Skeletal muscle satellite cell (primary cell): ENCODE measurements at regions not wholly inside any gene's neighbourhood (a gene's known extent, or its start where the extent isn't known, plus 50 kb on each side); places are given as distances from the start of the nearest gene placed in this dataset.

Source experiments
- H3K27me3 ChIP-seq: 2 replicates; pipeline ENCODE4 v1.7.0; 2013; ENCODE audit warnings: low read length; ENCODE audit not compliant: control insufficient read depth, insufficient read depth
- H3K36me3 ChIP-seq: 2 replicates; pipeline ENCODE4 v1.7.0; 2013; ENCODE audit warnings: mild to moderate bottlenecking, control low read depth, low read length; ENCODE audit not compliant: insufficient read depth
- H3K4me1 ChIP-seq: 2 replicates; pipeline ENCODE4 v1.7.0; 2013; ENCODE audit warnings: low read length; ENCODE audit not compliant: control insufficient read depth, insufficient read depth
- H3K4me2 ChIP-seq: 2 replicates; pipeline ENCODE4 v1.7.0; 2013; ENCODE audit warnings: mild to moderate bottlenecking, low read length
- H3K4me3 ChIP-seq: 2 replicates; pipeline ENCODE4 v1.7.0; 2013; ENCODE audit warnings: low read length
- H3K9ac ChIP-seq: 2 replicates; pipeline ENCODE4 v1.7.0; 2013; ENCODE audit warnings: mild to moderate bottlenecking, low read depth, low read length, moderate library complexity
- H3K9me3 ChIP-seq: replicated peaks from 2 replicates; pipeline ENCODE4 v1.7.0; 2013; ENCODE audit warnings: mild to moderate bottlenecking, control low read depth, low read length

DNA sequence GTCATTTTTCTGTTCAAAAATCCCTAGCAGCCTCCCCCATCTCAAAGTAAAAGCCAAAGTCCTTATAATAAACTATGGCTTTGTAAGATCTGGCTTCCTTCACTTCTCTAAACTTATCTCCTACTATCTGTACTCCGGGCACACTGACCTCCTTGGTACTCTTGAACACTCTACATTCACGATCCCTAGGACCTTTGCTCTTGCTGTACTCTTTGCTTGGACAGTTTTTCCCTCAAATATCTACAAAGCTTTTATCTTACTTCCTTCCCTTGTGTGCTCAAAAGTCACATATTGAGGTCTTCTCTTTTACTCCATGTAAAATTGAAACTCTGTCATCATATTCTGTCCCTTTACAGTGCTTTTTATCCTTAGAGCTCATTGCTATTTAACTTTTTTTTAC is 616.6 kb downstream of the IRS1 start:
- H3K9me3 ChIP-seq = peaks cover 14% of the 10 kb centered on the region
- peaks cover 40% of the 10 kb centered on the region for H3K4me1 ChIP-seq
- H3K27me3 ChIP-seq = no peaks in the 10 kb centered on the region
- no peak overlapping the region for H3K9ac ChIP-seq
- no peak overlapping the region for H3K4me2 ChIP-seq
- no peak overlapping the region for H3K4me3 ChIP-seq
- no peaks in the 10 kb centered on the region for H3K36me3 ChIP-seq

DNA sequence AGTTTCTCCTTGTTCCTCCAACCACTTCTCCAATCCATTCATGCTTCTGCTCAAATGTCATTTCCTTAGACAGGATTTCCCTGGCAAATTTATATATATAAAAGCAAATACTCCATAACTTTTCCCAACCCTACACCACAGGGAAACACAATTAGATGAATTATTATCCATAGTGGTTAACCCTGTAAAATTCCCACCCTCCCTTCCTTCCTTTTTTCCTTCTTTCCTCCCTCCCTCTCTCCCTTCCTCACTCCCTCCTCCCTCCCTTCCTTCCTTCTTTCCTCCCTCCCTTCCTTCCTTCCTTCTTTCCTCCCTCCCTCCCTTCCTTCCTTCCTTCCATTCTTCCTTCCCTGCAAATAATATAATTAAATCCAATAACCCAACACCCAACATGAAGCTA is 617.7 kb downstream of the IRS1 start:
- Histone ChIP-seq H3K9me3 (peaks cover 16% of the 10 kb centered on the region), H3K4me1 (peaks cover 28% of the 10 kb centered on the region), H3K4me3 (no peak overlapping the region), H3K9ac (no peak overlapping the region), H3K4me2 (no peak overlapping the region), H3K36me3 (no peaks in the 10 kb centered on the region), H3K27me3 (no peaks in the 10 kb centered on the region)

DNA sequence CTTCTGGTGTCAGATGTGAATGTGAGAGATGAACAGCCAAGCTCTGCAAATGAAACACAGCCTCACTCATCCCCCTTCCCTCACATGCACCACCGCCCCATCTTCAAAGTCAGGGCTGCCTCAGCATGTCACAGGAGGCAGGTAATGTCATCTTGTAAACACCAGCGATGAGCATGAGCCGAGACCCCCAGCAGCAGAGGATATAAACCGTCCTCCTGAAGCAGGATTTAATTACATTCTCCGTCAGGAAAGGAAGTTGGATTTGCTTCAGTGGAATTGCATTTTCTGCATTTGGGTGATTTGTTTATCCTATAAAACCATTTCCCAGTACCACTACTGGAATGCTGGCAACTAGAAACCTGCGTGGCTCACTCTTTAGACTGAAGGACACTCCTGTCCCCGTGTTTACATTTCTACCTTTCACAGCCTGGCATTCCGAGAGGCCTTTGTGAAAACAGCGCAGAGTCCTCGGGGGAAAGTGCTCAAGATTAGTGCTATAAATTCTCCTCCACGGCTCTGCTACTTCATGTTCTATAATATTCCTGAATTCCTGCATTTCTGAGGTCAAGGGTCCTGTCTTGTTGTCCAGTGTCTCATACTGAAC is 619.2 kb downstream of the IRS1 start:
- H3K9ac ChIP-seq = no peak overlapping the region
- no peaks in the 10 kb centered on the region for H3K36me3 ChIP-seq
- no peaks in the 10 kb centered on the region for H3K27me3 ChIP-seq
- H3K4me3 ChIP-seq = no peak overlapping the region
- H3K4me2 ChIP-seq = no peak overlapping the region
- H3K9me3 ChIP-seq = peaks cover 22% of the 10 kb centered on the region
- peaks cover 14% of the 10 kb centered on the region for H3K4me1 ChIP-seq

DNA sequence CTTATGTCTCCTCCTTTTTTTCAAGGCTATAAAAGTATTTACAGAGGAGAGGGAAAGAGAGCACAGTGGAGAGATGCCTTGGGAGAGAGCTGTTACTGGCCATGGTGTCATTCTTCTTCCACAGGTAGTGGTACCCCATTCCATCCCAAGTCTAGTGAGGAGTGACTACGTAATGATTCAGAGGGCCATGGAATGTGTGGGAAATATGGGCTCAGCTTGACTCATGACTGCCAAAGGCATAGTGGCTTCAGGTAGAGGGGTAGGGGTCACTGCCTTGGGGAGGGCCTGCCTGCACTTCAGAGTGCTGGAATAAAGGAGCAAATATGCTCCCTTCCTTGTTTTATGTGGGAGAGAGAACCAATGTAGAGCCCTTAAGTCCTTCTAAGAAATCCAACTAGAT is 620.6 kb downstream of the IRS1 start:
- Histone ChIP-seq H3K4me2 (no peak overlapping the region), H3K4me3 (no peak overlapping the region), H3K9ac (no peak overlapping the region), H3K9me3 (peaks cover 22% of the 10 kb centered on the region), H3K36me3 (no peaks in the 10 kb centered on the region), H3K27me3 (no peaks in the 10 kb centered on the region), H3K4me1 (peaks cover under 1% of the 10 kb centered on the region)

DNA sequence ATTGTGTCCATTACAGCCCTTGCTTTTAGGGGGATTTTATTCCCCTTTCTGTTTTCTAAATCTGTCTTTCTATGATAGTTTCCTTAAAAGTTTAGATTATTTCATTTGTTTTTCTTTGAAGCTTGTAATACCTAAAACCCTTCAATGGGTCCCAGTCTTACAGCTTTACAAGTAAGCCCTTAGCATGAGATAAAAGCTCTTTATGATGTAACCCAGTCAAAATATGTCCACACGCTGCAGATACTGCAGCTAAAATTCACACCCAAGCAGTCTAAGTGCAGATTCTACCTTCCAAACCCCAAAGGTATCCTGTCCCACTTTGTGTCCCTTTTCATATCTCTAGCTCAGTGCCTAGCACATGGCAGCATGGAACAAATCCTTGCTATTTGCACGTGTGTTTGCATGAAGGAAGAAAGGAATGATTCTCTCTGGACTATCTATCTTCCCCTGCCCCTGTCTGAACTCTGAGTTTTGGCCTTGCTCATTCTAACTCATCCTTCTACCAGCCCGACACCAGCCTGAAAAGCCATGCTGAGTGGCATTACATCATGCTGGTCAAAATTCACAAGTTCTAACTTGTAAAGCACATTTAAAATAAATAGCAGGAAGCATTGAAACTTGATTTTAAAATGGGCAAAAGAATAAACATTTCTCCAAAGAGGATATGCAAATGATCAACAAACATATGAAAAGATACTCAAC is 623.2 kb downstream of the IRS1 start:
- no peaks in the 10 kb centered on the region for H3K4me1 ChIP-seq
- H3K4me2 ChIP-seq = no peak overlapping the region
- peaks cover 21% of the 10 kb centered on the region for H3K9me3 ChIP-seq
- H3K9ac ChIP-seq = no peak overlapping the region
- no peaks in the 10 kb centered on the region for H3K36me3 ChIP-seq
- no peaks in the 10 kb centered on the region for H3K27me3 ChIP-seq
- no peak overlapping the region for H3K4me3 ChIP-seq

DNA sequence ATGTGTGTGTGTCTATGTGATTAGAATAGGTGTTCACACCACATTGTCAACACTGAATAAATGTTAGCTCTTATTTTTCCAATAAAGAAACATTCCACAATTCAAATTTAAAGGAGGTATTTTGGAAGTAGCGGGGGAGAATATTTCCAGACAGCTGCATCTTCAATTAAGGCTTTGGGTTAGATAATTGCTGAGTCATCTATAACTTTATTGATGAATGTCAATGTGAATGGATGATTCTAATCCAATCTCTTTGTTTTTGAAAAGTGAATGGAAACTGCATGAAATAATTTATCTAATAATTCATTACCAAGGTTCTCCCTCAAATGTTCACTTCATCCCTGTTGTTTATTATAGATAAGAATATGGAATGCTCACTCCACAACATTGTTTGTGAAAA is 625.2 kb downstream of the IRS1 start:
- Histone ChIP-seq H3K36me3 (no peaks in the 10 kb centered on the region), H3K4me1 (no peaks in the 10 kb centered on the region), H3K9ac (no peak overlapping the region), H3K4me3 (no peak overlapping the region), H3K27me3 (no peaks in the 10 kb centered on the region), H3K4me2 (no peak overlapping the region), H3K9me3 (peaks cover 13% of the 10 kb centered on the region)

DNA sequence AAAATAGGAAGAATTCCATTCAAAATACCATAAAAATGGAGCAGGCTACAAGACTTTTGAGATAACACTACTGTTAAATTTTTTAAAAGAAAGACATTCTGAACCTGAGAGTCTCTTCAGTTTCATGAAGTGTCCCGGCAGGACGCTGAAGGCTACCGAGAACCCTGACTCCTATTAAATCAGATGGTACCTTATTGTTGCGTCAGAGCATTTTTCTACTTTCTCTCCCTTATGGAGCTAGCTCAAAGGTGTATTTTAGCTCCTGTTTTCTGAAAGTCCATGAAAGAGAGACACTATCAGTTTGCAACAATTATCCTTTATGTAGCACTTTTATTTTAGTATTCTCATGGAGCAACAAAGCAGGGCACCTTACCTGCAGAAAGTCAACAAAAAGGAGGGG is 626.7 kb downstream of the IRS1 start:
- Histone ChIP-seq H3K27me3 (no peaks in the 10 kb centered on the region), H3K36me3 (no peaks in the 10 kb centered on the region), H3K4me1 (no peaks in the 10 kb centered on the region), H3K4me3 (no peak overlapping the region), H3K4me2 (no peak overlapping the region), H3K9ac (no peak overlapping the region), H3K9me3 (peaks cover 8% of the 10 kb centered on the region)

DNA sequence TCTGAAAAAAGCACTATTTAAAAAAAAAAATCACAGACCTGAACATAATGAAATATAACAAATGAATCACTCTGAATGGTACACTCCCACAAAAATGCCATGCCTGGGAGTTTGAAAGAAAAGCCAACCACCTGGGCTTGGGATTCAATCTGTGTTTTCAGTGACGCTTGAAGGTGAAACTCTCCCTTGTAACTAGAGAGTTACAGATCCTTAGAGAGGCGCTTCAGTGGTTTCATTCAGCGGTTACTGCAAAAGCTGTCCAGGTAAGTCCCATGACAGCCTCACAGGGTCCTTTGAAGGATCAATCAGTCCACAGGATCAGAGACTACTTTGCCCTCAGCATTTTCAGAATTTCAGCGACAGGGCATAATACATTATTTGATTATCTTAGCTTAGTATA is 627.3 kb downstream of the IRS1 start:
- peaks cover 8% of the 10 kb centered on the region for H3K9me3 ChIP-seq
- H3K27me3 ChIP-seq = no peaks in the 10 kb centered on the region
- no peaks in the 10 kb centered on the region for H3K36me3 ChIP-seq
- H3K9ac ChIP-seq = no peak overlapping the region
- no peak overlapping the region for H3K4me2 ChIP-seq
- no peak overlapping the region for H3K4me3 ChIP-seq
- H3K4me1 ChIP-seq = no peaks in the 10 kb centered on the region

DNA sequence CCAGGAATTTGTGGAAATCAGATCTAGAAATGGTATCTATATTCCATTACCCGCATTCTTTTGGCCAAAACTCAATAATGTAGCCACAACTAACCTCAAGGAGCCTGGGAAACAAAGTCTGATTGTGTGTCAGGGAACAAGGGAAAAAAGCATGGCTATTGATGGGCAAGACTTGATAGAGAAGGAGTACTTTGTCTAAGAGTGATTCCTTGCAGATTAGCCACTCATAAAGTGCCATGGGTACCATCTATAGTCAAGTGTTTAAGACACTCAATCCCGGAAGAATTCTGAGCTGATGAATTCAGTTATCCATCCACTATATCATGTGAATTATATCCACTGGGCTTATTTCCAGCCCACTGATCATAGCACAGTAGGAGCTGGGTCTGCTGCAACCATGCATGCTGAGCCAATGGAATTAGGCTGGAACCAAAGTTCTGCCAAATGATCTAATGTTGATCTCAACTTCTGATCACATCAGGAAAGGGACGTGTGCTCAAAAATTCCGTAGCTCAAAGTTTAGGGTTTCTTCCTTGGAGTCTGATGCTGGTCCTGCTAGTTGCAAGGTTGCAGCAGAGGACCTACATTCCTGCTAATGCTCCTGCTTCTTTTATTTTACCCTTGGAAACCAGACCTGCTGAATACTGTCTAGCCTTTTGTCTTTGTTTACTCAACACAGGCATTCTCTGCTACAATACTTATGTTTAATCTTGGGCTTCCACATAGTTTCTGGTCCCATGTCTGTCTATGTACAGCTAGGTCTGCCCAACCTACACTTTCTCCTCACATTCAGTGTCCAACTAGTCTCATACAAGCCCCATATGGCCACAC is 629.7 kb downstream of the IRS1 start:
- H3K4me3 ChIP-seq = no peak overlapping the region
- no peak overlapping the region for H3K9ac ChIP-seq
- H3K4me1 ChIP-seq = no peaks in the 10 kb centered on the region
- H3K27me3 ChIP-seq = no peaks in the 10 kb centered on the region
- H3K36me3 ChIP-seq = no peaks in the 10 kb centered on the region
- H3K9me3 ChIP-seq = no peaks in the 10 kb centered on the region
- no peak overlapping the region for H3K4me2 ChIP-seq

DNA sequence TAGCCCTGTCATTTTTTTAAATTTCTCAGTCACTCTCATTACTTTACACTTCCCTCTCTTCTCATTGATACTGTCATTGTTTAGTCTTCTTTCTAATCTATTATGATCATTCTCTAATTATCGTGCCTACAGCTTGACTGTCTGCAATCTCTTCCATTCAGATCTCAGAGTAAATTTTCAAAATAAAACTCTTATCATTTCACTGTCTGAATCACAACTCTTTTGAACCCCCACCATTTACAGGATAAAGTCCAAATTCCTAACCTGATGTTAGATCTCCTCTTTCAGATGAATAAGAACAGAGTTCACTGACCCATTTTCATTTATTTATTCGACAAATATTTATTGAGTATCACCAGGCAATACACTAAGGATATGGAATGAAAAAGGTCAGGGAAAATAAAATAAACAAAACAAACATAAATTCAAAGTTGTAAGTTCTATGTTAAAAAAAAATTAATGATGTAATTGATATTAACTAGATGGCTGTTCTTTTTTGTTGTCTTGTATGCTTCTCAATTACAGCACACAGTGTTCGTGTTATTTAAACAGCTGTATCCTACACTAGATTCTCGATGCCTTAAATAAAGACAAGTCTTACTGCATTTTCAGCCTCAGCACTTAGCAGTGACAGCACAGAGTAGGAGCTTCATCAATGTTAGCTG is 631.0 kb downstream of the IRS1 start:
- Histone ChIP-seq H3K4me3 (no peak overlapping the region), H3K4me1 (no peaks in the 10 kb centered on the region), H3K27me3 (no peaks in the 10 kb centered on the region), H3K9ac (no peak overlapping the region), H3K36me3 (no peaks in the 10 kb centered on the region), H3K9me3 (no peaks in the 10 kb centered on the region), H3K4me2 (no peak overlapping the region)

DNA sequence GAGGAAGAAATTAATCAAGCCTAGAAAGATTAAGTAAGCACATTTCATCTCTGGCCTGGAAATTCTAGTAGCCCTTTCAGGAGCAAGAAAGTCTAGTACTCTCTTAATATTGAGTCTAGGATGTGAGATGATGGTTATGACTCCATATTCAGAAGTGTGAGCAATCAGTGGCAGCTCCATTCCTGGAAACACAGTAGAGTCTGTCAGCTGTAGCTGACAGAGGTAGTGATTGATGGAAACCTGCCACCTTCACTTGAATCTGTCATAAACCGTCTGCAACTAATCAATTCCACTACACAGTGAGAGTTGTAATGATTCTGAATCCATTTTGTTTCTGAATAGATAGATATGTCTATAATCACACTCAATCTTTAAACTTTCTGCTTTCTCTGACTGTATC is 635.1 kb downstream of the IRS1 start:
- H3K36me3 ChIP-seq = no peaks in the 10 kb centered on the region
- no peak overlapping the region for H3K9ac ChIP-seq
- H3K4me2 ChIP-seq = no peak overlapping the region
- no peak overlapping the region for H3K4me3 ChIP-seq
- no peaks in the 10 kb centered on the region for H3K27me3 ChIP-seq
- H3K9me3 ChIP-seq = no peaks in the 10 kb centered on the region
- H3K4me1 ChIP-seq = no peaks in the 10 kb centered on the region
